Gastrocnemius medialis (tissue), 4 donors: ENCODE measurements at regions not wholly inside any gene's neighbourhood (a gene's known extent, or its start where the extent isn't known, plus 50 kb on each side); places are given as distances from the start of the nearest gene placed in this dataset.

Experiments
- CTCF ChIP-seq, 5 experiments: fragments of 450-650 bp in 3 of 5; fragments of 200-600 bp in 2 of 5; sonication (generic) in 2 of 5; IDR thresholded peaks in 4 of 5; conservative IDR thresholded peaks in 1 of 5; 1 replicate in 4 of 5; 2 replicates in 1 of 5; pipeline ENCODE4 v1.5.1; 2016 to 2019; ENCODE audit warnings: antibody characterized with exemption in 5 of 5, mild to moderate bottlenecking in 3 of 5, moderate library complexity in 3 of 5
- POLR2A ChIP-seq, 2 donors: fragments of 450-650 bp; IDR thresholded peaks; one replicate each; pipeline ENCODE4 v1.6.1; 2017; ENCODE audit warnings: antibody characterized with exemption in 2 of 2, mild to moderate bottlenecking in 2 of 2, moderate library complexity in 2 of 2

- TF ChIP-seq CTCF (IDR thresholded peaks at IDR 0.05 in 4 of 5, conservative IDR thresholded peaks at IDR 0.05 in 1 of 5) (no peak), POLR2A (IDR thresholded peaks at IDR 0.05) (no peak)
Observed at GRCh38 chr10:56508562-56508961, 147.5 kb upstream of the ZWINT start.
